Activated CD4-positive, CD25-positive, alpha-beta regulatory T cell (primary cell): ENCODE measurements at regions not wholly inside any gene's neighbourhood (a gene's known extent, or its start where the extent isn't known, plus 50 kb on each side); places are given as distances from the start of the nearest gene placed in this dataset.

Experiments
- DNase-seq, 4 experiments: peaks; one replicate each; lab custom pipeline; 2025; lab: John Stamatoyannopoulos, UW

- DNase-seq = no peak
These were observed 301.9 kb upstream of the RASGEF1B start for GRCh38 chr4:81773557-81773956.

DNA sequence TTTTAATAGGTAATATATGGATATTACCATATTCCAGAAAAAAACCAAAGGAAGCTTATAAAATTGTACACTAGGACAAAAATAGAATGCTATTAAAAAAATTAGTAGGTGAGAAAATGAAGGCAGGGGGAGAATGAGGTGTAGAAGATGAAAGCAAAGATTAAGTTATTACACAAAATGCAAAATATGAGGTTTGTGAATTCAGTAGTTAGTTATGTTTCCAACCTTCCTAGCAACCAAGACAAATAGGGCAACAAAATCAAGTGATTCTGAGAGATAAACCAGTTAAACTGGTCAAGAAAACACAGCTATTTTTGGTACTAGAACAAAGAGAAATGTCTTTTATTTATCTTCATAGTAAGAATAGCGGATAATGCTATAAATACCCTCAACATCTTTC, 300.0 kb upstream of the RASGEF1B start:
- no peak for DNase-seq

GRCh38 chr4:81769244-81769643, 297.5 kb upstream of the RASGEF1B start:
- no peak for DNase-seq

DNA sequence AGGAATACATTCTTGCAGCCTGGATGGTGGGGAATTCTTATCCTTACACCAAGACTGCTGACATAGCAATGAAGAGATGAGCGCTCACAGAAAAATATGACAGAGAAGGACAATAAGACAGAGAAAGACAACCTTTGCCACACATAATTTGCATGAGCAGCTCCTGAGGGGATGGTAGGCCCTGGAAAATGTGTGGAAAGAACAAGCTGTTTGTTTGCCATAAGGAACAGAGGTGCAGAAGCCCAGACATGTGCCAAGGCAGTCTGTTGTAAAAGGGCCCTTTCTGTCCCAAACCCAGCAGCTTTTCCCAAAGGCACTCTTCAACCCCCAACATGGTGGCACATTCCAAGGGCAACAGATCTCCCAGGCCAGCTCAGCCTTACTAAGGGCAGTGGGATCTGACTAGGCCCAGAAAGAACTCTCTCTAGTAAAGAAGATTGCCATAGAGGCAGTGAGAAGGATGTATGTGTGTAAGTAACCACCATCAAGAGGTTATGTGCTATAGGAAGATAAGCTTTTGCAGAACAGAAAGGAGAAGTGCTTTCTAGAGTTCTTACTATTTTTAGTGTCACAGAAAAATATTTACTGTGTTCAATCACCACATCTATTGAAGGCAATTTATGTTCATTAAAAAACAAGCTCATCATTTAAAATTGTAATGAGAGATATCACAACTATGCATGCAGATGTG, 287.0 kb upstream of the RASGEF1B start:
- no peak for DNase-seq

GRCh38 chr4:81757691-81758090, 286.0 kb upstream of the RASGEF1B start:
- DNase-seq = no peak

DNA sequence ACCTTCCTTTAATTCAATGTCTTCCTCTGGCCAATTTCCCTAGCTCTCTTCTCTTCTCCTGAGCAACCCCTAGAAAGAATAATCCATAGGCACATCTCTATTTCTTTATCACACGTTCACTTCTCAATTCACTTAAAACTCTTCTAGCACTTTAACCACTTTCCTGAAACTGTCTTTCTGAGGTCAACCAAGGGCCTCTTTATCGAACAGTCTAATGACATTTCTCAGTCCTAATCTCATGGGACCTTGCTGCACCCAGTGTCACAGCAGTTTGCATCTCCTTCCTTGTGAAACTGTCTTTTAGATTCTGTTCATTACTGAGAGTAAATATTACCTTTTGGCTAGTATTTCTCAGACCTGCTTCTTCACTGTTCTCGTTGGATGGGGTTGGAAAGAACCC, 285.3 kb upstream of the RASGEF1B start:
- DNase-seq = no peak

DNA sequence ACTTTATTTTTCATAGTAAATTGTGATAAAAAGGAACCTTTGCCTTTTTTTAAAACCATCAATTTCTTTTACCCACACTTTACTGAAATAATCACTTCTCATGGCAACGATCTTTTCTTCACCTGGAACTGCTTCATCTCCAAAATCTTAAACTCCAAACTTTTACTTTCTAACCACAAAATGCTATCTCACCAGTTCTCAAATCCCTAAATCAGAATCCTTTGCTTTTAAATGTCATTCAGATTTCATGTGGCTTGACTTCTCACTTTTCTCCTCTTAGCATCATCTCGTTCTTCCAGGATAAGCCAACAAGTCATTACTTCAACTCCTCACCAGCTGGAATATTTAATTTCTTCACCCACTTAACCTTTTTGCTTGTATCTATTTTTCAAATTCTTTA, 284.3 kb upstream of the RASGEF1B start:
- DNase-seq = no peak

DNA sequence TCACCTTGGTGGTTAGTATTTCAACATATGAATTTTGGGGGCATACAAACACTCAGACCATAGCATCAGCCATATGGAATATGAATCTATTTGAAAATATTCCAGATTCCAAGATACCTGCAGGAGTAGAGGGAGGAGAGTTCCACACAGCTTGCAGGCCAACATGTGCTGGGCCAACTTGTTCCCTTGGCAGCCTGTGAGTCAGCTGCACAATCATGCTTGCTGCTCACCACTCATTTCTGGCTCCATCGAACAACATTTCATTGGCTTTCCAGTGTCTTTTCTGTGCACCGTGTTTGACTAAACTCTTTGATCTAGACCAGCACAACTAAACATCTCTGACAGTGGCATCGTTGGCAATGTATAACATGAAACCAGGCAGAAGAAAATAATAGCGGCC, 282.5 kb upstream of the RASGEF1B start:
- DNase-seq = no peak

- DNase-seq = no peak
These were observed 280.0 kb upstream of the RASGEF1B start for GRCh38 chr4:81751531-81752289.

GRCh38 chr4:81747242-81747930, 275.7 kb upstream of the RASGEF1B start:
- DNase-seq = no peak

- DNase-seq = no peak
These were observed 275.1 kb upstream of the RASGEF1B start for GRCh38 chr4:81746773-81747172.

DNA sequence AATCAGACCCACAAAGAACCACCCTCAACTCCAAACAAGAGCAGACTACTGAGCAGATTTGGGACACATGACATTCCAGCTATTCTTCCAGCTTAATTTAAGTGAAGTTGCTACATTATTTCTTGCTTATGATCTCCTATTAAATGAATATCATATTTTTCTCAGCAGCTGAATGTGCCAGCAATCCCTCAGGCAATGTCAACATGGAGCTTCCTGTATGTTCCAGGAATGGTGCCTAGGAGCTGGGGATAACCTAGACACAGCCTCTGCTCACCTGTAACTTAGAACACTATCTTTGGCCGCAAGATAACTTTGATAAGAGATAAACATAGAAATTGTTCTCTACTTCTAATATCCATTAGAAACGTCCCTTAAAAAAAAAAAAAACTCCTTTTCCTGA, 274.4 kb upstream of the RASGEF1B start:
- no peak for DNase-seq

GRCh38 chr4:81745050-81745449, 273.3 kb upstream of the RASGEF1B start:
- DNase-seq = no peak

GRCh38 chr4:81743731-81744435, 272.2 kb upstream of the RASGEF1B start:
- DNase-seq = no peak

- no peak for DNase-seq
These were observed 268.8 kb upstream of the RASGEF1B start for GRCh38 chr4:81740487-81740886.

DNA sequence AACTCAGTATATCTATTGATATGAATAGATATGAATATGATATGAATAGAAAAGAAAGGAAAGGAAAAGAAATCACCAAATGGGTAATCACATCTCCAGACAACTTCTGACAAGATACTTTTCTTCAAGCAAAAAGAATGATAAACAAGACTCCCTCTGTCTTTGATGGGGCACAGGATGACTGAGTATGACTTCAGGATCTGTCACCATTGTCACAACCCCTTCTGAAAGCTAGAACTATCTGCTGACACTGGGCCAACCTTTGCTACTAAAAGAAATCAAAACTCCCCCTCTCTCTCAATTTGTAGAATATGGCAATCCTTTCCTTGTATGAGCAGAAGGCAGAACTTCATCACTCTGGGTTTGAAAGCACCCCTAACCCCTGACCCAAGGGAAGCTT, 267.2 kb upstream of the RASGEF1B start:
- no peak for DNase-seq

- no peak for DNase-seq
These were observed 266.3 kb upstream of the RASGEF1B start for GRCh38 chr4:81737865-81738559.

- no peak for DNase-seq
These were observed 264.6 kb upstream of the RASGEF1B start for GRCh38 chr4:81736324-81736723.

DNA sequence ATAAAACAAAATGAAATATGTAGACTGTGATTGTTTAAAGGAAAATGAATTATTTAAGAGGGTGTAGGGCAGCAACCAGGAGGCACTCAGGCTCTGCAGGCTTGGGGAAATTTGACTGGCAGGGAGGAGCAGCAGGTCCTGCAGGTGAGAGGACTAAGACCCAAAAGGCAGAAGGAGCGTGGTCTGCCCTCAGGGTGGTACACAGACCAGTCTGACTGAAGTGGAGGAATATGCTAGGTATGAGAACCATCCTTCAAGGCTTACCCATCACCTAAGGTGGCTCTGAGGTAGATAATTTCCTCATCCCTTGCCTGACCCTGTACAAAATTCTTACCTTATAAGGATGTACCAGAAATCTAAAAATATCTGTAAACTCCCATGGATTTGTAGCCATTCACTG, 261.3 kb upstream of the RASGEF1B start:
- DNase-seq = no peak

DNA sequence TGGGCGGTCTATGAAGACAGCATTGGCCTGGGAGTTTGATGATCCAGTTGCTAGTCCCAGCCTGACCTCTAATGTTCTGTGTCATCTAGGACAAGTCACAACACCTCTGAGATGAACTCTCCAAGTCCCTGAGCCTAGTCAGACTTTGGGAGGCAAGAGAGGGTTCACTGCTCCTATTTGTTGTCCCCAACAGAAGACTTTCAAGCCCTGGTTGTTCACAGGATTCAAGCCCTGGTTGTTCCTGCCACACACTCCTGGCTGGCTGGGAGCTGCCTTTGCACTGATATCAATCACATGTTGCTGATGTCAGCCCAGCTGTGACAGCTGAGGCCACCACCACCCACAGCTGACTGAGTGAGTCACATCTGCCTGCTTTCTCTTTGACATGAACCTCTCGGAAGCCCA, 253.2 kb upstream of the RASGEF1B start:
- peak in 2 of 4 experiments; percentile 3 to 13 for DNase-seq

DNA sequence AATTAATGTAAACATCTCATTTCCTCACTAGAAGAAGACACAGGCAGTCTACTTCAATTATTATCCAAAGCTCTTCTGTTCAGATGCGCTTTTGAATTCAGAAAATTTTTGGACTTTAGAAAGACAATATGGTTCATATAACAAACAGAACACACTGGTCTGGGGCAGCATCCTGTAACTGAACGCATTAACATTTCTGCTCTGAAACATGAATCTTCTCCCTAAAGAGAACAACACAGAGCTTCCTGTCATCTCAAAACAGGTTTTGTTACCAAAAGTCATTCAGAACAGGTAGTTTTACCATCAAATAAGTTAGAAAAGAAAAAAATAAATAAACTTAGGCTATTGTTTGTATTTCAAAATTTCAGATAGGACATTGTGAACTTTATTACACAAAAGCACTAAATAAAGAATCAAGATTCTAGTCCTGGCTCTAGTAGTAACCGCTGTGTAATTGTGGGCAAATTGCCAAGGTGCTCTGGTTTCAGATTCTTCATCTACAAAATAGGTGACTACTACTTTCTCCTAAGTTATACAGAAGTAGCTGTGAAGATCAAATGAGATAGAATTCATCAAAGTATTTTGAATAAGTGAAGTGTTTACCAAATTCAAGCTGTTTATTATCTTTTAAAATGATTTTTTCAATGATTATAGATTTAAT, 252.3 kb upstream of the RASGEF1B start:
- no peak for DNase-seq
